ENCODE measurements at regions not wholly inside any gene's neighbourhood (a gene's known extent, or its start where the extent isn't known, plus 50 kb on each side); places are given as distances from the start of the nearest gene placed in this dataset.

DNA sequence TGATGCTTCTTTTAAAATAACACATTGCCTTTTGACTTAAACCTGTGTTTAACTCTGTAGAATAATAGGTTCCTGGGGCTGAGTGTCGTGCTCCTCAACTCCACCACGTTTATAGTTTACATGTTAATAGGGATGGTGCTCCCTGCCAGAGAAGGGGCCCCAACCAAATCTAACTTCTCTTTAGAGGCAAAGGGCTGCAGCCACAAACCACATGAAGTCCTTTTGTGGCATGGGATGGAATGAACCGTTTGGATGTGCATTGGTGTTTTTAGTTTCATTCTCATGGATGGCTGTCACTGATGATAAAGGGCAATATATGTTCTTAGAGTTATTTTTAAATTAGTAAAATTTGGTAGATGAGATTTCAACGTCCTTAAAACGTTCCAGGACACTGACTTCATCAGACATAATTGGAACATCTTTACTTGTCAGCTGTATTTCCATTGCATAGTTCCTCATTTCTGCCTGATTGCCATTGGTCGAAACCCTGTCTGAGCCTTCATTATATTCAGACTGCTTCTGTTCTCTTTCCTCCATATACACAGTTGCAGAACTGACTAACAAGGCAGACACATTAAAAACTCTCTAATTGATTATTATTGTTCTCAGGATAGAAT is 60.4 kb upstream of the HPF1 start:
- H4K20me1 ChIP-seq (ENCODE audit: insufficient read depth, low read length): no peaks in the 10 kb centered on the region
- H3K27me3 ChIP-seq (replicated peaks; ENCODE audit: insufficient read depth, low read length): no peaks in the 10 kb centered on the region
- no peaks in the 10 kb centered on the region for H3K36me3 ChIP-seq (replicated peaks; ENCODE audit: insufficient read depth, low read length)
- H3K9me3 ChIP-seq (replicated peaks; ENCODE audit: insufficient read depth, low read length): no peaks in the 10 kb centered on the region
- H3K9me2 ChIP-seq (replicated peaks; ENCODE audit: insufficient read depth, low read length): no peaks in the 10 kb centered on the region
- H3K4me1 ChIP-seq (ENCODE audit: low read length): no peaks in the 10 kb centered on the region
- no peaks in the 10 kb centered on the region for H3F3A ChIP-seq (ENCODE audit: insufficient read depth, low read length)
- no peak for DNase-seq
- no peak overlapping the region for H3K27ac ChIP-seq (ENCODE audit: low read length)
- no peaks in the 10 kb centered on the region for H3K79me2 ChIP-seq (ENCODE audit: low read length)
- no peak overlapping the region for H2AFZ ChIP-seq (ENCODE audit: low read length)
- no peak overlapping the region for H3K4me3 ChIP-seq (ENCODE audit: low read length)
- TF ChIP-seq, protein P1, sequence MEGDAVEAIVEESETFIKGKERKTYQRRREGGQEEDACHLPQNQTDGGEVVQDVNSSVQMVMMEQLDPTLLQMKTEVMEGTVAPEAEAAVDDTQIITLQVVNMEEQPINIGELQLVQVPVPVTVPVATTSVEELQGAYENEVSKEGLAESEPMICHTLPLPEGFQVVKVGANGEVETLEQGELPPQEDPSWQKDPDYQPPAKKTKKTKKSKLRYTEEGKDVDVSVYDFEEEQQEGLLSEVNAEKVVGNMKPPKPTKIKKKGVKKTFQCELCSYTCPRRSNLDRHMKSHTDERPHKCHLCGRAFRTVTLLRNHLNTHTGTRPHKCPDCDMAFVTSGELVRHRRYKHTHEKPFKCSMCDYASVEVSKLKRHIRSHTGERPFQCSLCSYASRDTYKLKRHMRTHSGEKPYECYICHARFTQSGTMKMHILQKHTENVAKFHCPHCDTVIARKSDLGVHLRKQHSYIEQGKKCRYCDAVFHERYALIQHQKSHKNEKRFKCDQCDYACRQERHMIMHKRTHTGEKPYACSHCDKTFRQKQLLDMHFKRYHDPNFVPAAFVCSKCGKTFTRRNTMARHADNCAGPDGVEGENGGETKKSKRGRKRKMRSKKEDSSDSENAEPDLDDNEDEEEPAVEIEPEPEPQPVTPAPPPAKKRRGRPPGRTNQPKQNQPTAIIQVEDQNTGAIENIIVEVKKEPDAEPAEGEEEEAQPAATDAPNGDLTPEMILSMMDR (IDR thresholded peaks at IDR 0.05; ENCODE audit: low read length): no peak
- no peak for TF ChIP-seq EZH2 (optimal IDR thresholded peaks at IDR 0.05; ENCODE audit: low read depth, low read length)
- TF ChIP-seq EZH2phosphoT487 (IDR thresholded peaks at IDR 0.05; ENCODE audit: low read length): no peak
- H3K4me2 ChIP-seq (ENCODE audit: low read depth, low read length): no peak overlapping the region
- H3K9ac ChIP-seq (ENCODE audit: low read length): no peak overlapping the region

DNA sequence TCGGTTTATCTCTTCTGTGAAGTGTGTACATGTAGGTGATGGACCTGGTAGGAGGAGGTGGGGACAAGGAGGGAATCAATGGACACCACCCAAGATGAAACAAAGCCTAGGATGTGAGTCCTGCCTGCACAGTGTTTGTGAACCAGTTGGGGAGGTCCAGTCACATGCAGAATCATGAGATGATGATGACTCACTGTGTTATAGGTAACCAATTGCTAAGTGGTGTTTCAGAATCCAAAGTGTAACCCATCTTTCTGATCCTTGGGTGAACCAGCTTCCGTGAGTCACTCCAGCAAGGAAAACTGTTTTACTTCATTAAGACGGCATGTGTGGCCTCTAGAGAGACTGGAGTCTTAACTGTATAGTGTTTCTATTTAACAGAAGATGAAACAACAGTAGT is 57.9 kb upstream of the HPF1 start:
- Histone ChIP-seq H3K9me2 (replicated peaks; ENCODE audit: insufficient read depth, low read length) (no peaks in the 10 kb centered on the region), H3K9me3 (replicated peaks; ENCODE audit: insufficient read depth, low read length) (no peaks in the 10 kb centered on the region), H3K79me2 (ENCODE audit: low read length) (no peaks in the 10 kb centered on the region), H3K27me3 (replicated peaks; ENCODE audit: insufficient read depth, low read length) (no peaks in the 10 kb centered on the region), H3K4me3 (ENCODE audit: low read length) (no peak overlapping the region), H3F3A (ENCODE audit: insufficient read depth, low read length) (no peaks in the 10 kb centered on the region), H2AFZ (ENCODE audit: low read length) (no peak overlapping the region), H3K27ac (ENCODE audit: low read length) (no peak overlapping the region), H3K4me2 (ENCODE audit: low read depth, low read length) (no peak overlapping the region), H3K4me1 (ENCODE audit: low read length) (no peaks in the 10 kb centered on the region), H3K36me3 (replicated peaks; ENCODE audit: insufficient read depth, low read length) (no peaks in the 10 kb centered on the region), H3K9ac (ENCODE audit: low read length) (no peak overlapping the region), H4K20me1 (ENCODE audit: insufficient read depth, low read length) (no peaks in the 10 kb centered on the region)
- no peak for DNase-seq
- TF ChIP-seq EZH2phosphoT487 (IDR thresholded peaks at IDR 0.05; ENCODE audit: low read length) (no peak), EZH2 (optimal IDR thresholded peaks at IDR 0.05; ENCODE audit: low read depth, low read length) (no peak)
- TF ChIP-seq, protein P1 (IDR thresholded peaks at IDR 0.05; ENCODE audit: low read length): no peak

DNA sequence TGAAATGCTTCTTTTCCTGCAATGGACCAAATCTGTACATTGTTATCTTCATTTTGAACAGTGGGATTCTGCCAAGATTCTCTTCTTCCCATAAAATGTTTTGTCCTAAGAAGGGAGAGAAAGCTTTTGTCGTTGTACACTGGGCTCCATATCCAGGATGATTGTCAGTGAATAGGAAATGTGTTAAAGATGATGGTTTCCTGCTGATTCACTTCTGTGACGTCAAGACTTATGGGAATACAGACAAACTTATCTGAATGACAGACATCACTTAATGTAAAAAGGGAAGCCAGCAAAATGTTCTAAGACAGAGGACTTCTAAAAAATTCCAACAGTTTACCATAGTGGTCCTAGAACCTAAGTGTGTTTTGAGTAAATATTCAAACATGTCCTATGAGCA is 53.7 kb upstream of the HPF1 start:
- H2AFZ ChIP-seq (ENCODE audit: low read length): no peak overlapping the region

More for the DNA sequence above, 53.7 kb upstream of the HPF1 start:
- Histone ChIP-seq H3K9ac (ENCODE audit: low read length) (no peak overlapping the region), H3K4me3 (ENCODE audit: low read length) (no peak overlapping the region), H3F3A (ENCODE audit: insufficient read depth, low read length) (no peaks in the 10 kb centered on the region), H3K4me1 (ENCODE audit: low read length) (no peaks in the 10 kb centered on the region), H3K27me3 (replicated peaks; ENCODE audit: insufficient read depth, low read length) (no peaks in the 10 kb centered on the region), H3K4me2 (ENCODE audit: low read depth, low read length) (no peak overlapping the region), H3K9me3 (replicated peaks; ENCODE audit: insufficient read depth, low read length) (no peaks in the 10 kb centered on the region), H3K9me2 (replicated peaks; ENCODE audit: insufficient read depth, low read length) (no peaks in the 10 kb centered on the region), H4K20me1 (ENCODE audit: insufficient read depth, low read length) (no peaks in the 10 kb centered on the region), H3K27ac (ENCODE audit: low read length) (no peak overlapping the region), H3K36me3 (replicated peaks; ENCODE audit: insufficient read depth, low read length) (no peaks in the 10 kb centered on the region), H3K79me2 (ENCODE audit: low read length) (no peaks in the 10 kb centered on the region)
- DNase-seq: no peak
- TF ChIP-seq EZH2phosphoT487 (IDR thresholded peaks at IDR 0.05; ENCODE audit: low read length) (no peak), EZH2 (optimal IDR thresholded peaks at IDR 0.05; ENCODE audit: low read depth, low read length) (no peak)
- TF ChIP-seq, protein P1 (IDR thresholded peaks at IDR 0.05; ENCODE audit: low read length): no peak

All from MM.1S (cell line).